GM21723 (cell line): ENCODE measurements at regions not wholly inside any gene's neighbourhood (a gene's known extent, or its start where the extent isn't known, plus 50 kb on each side); places are given as distances from the start of the nearest gene placed in this dataset.

Experiments used
- ATAC-seq: cut with Tn5 transposase; IDR thresholded peaks from one replicate; pipeline ENCODE4 v1.9.1; 2021; ENCODE audit warnings: mild to moderate bottlenecking, moderate library complexity; ENCODE audit not compliant: unreplicated experiment

DNA sequence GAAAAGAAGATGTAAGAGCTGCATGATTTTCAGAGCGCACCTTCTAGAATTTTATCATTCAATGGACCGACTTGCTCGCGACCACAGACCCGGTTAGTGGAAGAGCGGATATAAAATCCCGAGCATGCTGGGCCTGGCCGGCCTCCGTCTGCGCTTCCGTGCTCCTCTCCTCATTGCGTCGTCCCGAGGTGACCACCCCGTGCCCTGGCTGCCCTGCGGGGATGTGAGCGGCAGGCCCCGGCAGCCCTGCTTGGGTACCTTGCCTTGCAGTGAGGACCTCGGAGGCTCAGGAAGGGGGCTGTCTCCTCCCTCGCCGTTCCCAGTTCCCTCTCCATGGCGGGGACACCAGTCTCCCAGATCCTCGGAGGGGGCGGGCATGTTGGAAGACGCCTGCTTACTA lies 330.9 kb upstream of the SHH start:
- no peak for ATAC-seq

DNA sequence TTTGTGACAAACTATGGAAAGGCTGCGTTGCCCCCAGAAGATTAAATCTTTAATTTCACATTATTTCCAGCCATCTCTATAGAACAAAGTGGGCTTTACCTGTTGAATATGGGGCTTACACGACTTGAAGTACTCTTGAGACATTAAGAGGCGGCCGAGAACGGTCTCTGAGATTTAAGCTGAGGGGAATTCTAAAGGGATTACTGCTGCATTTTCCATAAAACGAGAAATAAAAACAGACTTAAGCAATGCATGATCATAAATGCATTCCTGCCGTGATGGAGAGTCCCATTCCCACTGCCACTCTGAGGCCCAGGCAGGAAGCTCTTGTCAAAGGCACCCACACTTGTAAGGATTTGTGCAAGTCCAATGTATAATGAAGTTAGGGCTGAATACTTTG lies 329.7 kb upstream of the SHH start:
- no peak for ATAC-seq

DNA sequence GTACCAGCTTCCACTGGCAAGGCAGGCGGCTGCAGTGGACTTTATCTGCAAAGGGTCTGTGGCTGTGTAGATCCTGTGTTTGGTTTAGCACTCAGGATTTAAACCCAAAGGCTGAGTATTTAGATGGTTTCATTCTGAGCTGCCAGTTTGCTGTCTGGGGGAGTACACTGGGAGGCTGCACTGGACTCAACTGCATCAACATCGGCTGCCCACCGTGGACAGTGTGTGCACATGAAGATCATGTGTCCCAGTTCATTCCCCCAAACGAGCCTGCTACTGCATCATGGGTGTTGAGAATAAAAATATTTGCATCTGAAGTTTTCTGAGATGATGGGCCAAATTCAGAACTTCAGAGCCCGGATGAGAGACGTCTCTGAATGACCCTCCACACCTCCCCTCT lies 328.6 kb upstream of the SHH start:
- ATAC-seq, result no peak

DNA sequence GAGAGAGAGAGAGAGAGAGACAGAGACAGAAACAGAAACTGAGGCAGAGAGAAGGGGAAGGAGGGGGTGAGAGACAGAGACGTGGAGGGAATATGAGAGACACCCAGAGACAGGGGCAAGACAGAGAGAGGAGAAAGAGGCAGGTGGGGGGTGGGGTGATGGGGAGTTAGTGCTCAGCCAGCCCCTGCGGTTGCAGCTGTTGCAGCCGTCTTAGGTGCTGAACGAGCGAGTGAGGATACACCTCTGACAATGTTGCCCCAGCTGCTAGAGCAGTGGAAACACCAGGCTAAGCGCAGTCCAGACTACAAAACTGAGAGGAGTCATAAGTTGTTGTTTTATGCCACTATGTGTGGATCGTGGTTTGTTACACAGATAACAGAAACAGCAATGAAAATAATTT lies 328.2 kb upstream of the SHH start:
- no peak for ATAC-seq

DNA sequence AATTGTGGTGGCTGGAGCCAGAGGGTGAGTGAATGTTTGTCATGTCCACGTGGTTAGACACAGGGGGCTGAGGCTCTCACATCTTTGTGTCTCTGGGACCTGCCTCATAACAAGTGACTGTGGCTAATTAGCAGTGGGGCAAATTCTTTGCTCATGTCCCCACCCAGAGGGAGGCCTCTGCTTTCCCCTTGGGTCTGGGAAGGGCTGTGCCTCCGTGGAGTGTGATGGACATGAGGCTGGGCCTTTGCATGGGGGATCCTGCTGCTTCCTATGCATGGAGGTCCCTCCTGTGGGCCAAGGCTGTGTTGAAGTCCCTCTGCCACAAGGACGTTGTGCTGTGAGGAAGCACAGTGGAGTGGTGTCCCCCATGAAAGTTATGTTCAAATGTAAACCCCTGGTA lies 327.4 kb upstream of the SHH start:
- no peak for ATAC-seq

DNA sequence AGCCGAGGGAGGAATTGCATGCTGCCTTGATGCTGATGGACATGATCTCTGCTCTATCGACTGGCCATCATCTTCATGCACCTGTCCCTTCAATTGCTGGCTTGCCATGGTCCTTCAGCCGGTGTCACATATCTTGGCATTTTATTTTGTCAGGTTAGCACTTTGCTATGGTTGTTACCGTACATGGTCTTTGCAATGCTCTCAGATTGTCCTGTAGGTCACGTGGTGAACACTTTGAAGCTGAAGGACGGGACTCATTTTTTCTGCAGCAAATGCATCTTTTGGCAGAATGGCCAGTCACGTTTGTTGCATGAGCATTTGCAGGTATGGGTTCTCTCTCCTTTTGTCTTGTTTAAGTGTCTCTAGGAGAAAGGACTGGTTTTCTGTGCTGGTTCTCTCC lies 326.8 kb upstream of the SHH start:
- no peak for ATAC-seq

DNA sequence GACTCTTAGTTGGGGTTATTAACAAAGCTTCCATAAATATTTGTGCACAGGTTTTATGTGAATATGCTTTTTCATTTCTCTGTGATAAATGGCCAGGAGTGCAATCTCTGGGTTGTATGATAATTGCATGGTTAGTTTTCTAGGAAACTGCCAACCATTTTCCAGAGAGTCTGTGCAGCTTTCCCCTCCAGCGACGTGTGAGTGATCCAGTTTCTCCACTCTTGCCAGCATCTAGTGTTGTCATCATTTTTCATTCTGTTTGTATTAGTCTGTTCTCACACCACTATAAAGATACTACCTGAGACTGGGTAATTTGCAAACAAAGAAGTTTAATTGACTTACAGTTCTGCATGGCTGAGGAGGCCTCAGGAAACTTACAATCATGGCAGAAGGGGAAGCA lies 319.6 kb upstream of the SHH start:
- ATAC-seq, result no peak

DNA sequence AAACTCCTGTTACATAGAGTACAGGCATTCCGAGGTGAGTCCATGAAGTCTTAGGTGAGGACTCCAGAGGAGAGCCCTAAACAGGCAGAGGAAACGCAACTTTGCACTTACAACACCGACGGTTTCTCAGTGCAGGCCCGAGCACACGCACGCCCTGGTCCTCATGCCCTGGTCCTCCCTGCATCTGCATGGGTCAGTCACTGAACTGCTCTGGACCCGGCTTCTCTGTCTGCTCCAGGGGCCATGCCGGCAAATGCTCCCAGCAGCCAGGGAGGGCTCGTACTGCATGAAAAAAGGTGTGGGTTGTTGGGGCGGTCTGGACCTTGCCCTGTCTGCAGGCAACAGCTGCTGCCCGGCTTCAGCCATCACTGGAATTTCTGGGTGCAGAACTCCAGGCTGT lies 317.3 kb upstream of the SHH start:
- no peak for ATAC-seq

DNA sequence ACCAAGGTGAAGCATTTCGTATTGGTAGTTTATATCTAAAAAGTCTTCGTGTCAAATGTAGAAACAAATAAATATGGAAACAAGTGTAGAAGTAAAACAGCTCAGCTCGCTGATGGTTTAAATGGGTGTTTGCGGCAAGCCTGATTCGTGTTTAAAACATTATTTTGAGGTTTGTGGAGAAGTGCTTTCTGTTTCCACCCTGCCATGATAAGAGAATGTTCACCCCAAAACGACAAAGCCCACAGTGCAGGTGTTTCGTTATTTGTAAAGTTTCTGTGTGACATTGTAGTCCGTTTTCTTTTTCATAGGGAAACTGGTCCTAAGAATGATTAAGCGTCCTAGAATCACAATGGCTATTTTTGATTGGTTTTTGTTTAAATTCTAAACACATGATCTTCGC lies 316.2 kb upstream of the SHH start:
- no peak for ATAC-seq

DNA sequence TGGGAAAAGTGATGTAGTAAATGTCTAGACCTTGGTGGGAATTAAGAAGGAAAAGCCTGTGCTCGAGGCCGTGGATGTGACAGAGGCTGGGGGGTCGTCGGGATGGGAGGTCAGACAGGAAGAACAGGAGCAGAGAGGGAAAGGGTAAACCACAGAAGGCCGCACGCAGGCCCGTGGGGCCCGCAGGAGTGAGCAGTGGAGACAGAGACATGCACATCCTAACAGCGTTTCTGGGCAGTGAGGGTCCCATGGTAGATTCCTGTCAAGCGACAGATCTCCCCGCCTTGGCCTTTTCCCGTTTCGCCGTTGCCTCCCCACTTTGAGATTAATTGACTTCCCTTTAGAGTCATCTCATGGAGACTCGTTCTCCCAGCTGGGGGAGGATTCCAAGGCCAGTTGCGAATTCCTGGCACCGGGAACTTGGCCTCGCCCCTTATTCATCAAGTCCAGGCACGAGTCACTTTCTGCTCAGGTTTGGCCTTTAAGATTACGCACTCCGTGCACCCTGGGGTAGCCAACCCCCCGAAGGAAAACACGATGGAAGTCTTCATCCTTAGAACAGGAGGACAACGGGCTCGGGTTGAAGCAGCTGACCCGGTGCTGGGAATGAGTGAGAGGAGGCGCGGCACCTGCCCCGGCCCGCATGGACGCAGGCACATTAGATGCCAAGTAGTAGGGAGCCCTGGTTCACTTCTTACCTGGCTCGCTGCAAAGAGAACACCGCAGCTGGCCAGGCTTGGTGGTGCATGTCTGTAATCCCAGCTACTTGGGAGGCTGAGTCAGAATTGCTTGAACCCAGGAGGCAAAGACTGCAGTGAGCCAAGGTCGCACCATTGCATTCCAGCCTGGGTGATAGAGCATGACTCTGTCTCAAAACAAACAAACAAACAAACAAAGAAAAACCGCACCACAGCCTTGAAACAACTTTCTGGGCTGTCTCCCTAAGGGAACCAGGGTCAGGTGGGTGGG lies 315.2 kb upstream of the SHH start:
- no peak for ATAC-seq

DNA sequence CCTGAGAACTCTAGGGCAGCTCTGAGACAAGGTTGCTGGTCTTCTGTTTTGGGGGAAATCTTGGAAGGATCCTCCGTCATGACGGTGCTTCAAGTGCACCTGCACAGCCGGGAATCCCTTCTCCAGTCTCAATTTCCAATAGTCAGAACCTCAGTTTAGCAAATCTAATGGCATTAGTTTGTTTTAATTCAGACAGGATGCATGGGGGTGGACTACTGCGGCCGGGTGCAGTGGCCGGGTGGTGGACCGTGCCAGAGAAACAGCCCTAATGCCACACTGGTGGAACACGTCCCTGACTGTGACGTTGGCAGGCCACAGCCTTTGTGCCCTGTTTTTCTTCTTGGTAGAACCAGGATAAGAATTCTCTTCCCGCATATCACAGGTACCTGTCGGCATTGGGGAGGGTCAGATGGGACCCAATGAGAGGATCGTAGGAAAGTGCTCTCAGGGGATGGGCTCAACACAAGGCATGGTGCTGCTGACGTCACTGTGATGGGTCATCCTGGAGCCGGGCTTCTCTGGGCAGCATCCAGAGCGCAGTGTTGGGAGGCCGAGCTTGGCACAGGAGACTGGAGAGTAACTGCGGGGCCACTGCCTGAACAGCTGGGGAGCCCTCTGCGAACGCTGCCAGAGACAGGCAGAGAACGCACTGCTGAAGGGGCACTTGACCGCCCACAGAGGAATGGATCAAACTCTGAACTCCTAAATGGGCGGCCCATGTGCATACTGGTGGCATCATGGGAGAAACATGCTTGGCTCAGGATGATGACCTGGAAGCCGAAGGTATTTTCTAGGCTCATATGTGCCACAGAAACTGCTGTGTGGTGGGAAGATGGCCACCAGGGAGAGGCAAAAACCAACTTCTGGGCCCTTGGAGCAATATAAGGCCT lies 313.8 kb upstream of the SHH start:
- ATAC-seq, result no peak

DNA sequence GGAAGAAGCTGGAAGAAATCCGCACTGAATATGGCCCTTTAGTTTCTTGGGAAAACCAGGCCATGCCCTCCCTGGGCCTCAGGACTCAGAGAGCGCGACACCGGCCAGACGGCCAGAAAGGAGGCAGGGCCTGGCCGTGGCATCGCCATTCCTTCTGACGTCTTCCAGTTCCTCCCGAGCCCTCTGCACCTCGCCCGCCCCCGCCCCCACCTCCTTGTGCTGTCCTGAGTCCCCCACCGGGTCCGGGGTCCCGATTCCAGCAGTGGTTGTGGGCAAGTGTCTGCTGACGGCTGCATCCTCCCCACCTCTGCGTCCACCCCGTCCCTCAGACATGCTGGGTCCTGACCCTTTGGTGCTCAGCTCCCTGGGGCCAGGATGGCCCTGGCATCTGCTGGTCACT lies 312.1 kb upstream of the SHH start:
- ATAC-seq, result no peak

DNA sequence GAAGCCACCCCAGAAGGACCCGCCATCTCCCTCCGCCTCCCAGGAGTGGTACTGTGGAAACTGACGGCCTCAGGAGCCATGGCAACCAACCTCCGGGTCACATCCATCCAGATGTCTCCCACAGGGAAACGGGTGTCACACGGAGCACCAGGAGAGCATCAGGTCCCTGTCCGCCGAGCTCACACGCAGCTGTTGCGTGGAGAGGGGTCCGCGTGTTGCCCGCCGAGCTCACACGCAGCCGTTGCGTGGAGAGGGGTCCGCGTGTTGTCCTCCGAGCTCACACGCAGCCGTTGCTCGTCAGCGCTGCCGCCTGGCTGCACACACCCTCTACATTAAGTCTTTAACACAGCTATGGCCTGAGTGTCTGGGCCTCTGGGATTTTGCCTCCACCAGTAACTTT lies 311.1 kb upstream of the SHH start:
- no peak for ATAC-seq

DNA sequence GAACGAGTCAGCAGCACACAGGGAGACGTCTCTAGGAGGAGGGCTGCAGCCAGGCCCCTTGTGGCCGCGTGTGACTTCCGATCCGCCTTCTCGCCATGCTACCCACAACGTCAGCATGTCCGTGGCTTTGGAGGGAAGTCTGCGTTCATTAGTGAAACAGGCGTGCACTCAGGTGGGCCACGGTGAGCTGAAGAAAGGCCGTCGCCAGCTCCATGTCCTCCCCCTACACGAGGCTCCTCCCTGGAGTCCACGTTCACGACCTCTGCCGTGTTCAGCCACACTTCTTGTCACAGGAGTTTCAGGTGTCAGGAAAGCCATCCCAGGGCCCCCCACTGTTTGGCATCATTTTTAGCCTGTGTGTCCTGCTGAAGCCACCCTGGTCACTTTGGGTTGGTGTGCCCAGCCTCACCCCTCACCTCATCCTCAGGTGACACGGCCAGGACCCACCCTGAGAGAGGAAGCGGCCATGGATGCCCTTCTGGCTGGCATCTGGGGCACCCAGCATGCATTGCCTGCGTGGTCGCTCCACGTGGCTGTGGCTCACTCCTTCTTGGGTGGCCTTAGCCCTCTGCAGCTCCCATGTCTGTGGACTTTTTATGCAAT lies 310.6 kb upstream of the SHH start:
- no peak for ATAC-seq

DNA sequence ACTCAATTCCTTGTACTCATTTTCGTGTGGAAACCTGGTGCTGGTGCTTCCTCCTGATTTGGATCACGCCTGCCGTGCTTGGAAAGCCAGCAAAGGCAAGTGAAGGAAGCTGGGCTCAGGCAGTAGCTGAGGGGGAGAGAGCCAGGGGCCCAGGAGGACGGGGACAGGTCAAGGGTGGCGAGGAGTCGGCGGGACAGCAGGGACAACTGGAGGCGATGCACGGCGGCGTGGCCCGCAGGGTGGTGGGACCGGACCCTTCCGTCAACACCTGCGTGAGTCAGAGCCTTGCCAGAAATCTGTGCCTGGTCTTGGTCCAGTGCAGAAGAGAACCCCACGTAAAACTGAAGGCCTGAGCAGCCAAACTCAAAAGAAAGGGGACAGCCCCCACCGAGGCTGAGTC lies 309.7 kb upstream of the SHH start:
- ATAC-seq, result no peak

DNA sequence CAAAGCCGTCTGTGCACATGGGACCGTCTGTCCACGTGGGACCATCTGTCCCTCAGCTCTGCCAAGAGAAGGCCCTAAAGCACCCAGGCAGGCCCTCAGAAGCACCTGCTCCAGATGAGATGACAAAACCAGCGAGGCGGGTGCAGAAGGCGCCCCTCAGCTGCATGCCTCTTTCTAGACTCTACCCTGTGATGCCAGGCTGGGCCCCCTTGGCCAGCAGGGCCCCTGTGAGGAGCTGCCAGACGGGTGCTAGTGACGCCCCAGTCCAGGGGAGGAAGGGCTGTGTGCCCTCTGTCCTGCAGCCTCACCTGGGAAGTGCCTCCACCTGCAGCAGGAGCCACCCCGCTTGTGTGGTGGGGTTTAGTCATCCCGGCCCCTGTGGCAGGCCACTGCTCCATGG lies 309.2 kb upstream of the SHH start:
- ATAC-seq, result no peak

DNA sequence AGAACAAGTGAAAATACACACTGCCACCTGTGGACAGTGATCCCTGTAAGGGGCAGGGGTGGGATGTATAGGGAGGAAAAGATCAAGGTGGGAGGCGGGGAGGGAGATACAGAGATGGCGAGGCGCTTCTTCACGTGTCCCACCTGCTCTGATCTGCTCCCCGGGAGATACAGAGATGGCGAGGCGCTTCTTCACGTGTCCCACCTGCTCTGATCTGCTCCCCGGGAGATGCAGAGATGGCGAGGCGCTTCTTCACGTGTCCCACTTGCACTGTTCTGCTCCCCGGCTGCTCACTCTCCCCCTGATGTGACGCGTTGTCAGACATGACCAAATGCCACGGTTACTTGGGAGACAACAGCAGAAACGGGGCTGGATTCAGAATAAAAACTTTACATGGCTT lies 308.3 kb upstream of the SHH start:
- no peak for ATAC-seq

DNA sequence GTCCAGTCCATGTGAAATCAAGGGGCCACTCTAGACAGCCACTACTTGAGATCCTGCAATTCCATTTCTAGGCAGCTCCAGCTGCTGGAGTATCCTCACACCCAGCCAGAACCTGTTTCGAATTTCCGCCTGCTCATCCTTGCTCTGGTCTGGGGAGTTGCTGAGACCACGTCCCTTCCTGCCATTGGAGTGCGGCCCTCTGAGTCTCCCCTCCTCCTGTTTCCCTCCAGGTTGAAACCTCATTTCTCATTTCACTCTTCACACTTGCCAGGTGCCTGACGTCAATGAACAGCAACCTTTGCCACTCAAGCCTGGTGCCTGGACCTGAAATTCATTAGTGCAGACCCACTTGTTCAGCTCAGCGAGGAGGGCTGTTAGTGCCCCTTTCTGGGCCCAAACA lies 307.5 kb upstream of the SHH start:
- no peak for ATAC-seq

DNA sequence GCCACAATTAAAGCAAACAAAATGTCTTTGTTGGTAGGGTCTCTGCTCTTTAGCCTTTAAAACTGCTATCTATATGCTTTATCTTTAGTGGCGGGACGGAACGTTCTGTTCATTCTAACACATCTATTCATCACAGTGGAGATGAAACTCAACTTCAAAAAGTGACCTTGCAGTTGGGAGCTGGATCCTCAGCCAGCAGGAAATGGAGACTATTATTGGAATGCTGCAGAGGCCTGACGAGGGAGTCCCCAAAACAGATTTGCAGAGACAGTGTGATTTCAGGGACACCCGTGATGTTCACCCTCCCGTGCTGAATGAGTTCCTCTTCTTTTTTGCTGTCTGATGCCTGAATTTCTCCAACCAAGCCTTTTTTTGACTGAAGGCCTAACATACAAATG lies 306.0 kb upstream of the SHH start:
- no peak for ATAC-seq

DNA sequence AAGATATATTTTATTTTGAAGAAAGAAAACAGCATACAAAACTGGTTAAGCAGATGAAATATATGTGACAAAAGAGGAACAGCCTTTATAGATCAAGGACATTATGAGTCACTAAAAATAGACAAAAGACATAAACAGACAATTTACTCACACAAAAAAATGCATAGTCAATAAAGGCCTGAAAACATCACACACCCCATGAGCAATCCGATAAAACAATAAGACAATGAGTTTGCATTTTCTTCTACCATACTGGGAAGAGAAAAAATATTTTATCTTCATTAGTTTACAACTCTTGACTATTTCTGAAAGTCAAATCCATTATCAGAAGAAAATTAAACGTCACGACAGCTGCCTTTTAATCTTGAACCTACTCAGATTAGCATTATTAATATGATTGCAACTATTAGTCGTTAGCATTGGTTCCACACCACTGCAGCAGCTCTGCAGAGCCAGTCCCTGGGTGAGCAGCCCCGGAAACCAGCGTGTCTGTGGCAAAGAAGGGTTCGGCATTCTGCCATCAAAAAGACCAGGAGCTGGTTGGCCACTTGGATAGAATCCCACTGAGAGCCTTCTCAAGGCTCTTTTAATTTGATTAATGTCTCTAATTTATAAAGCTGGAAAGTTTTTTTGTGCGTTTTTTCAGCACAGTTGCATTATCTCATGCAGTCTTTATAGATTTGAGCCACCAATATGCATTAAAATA lies 305.4 kb upstream of the SHH start:
- ATAC-seq, result no peak
